Lower lobe of right lung (tissue), 2 donors: ENCODE measurements at regions not wholly inside any gene's neighbourhood (a gene's known extent, or its start where the extent isn't known, plus 50 kb on each side); places are given as distances from the start of the nearest gene placed in this dataset.

Experiments used
- ATAC-seq, 2 donors: fragments of 200-7000 bp; cut with Tn5 transposase; one replicate each; pipeline ENCODE4 v1.9.1; 2020 to 2022; ENCODE audit warnings: mild to moderate bottlenecking in 2 of 2, moderate library complexity in 2 of 2
- DNase-seq: peaks from one replicate; pipeline ENCODE4 v3.0.0-alpha.2; 2020
- H3K27ac ChIP-seq: fragments of 200-600 bp; one replicate; pipeline ENCODE4 v1.8.0; 2022
- H3K27me3 ChIP-seq: fragments of 200-600 bp; one replicate; pipeline ENCODE4 v1.8.0; 2022; ENCODE audit warnings: low read depth
- H3K36me3 ChIP-seq: fragments of 200-600 bp; one replicate; pipeline ENCODE4 v1.8.0; 2022; ENCODE audit warnings: mild to moderate bottlenecking
- H3K4me1 ChIP-seq: fragments of 200-600 bp; one replicate; pipeline ENCODE4 v1.8.0; 2022
- H3K4me3 ChIP-seq: fragments of 200-600 bp; one replicate; pipeline ENCODE4 v1.8.0; 2022; ENCODE audit warnings: mild to moderate bottlenecking
- H3K9me3 ChIP-seq: fragments of 200-600 bp; one replicate; pipeline ENCODE4 v1.8.0; 2022
- CTCF ChIP-seq: fragments of 200-600 bp; IDR thresholded peaks from one replicate; pipeline ENCODE4 v1.8.0; 2022; ENCODE audit warnings: antibody characterized with exemption, mild to moderate bottlenecking
- intact Hi-C: fragments of 100-400 bp; cut with DNase I; formaldehyde crosslinking; loops from one replicate; pipeline ENCODE4 v1.11.0; 2022
- donor health status: DM: no; HTN: yes; CAD: no; lungs with severe emphysema.

GRCh38 chr4:60432911-60433310 is 767.2 kb upstream of the ADGRL3 start:
- DNase-seq = no peak
- no peak for ATAC-seq

GRCh38 chr4:60443068-60443467 is 757.1 kb upstream of the ADGRL3 start:
- ATAC-seq = no peak
- H3K4me1 ChIP-seq = no peaks in the 10 kb centered on the region
- peaks cover 7% of the 10 kb centered on the region for H3K9me3 ChIP-seq
- DNase-seq = no peak
- H3K36me3 ChIP-seq = no peaks in the 10 kb centered on the region
- intact Hi-C loops = no loop called here
- H3K27me3 ChIP-seq = no peaks in the 10 kb centered on the region
- H3K4me3 ChIP-seq = no peak overlapping the region
- TF ChIP-seq CTCF = no peak
- no peak overlapping the region for H3K27ac ChIP-seq

More at GRCh38 chr4:60432911-60433310, 767.2 kb upstream of the ADGRL3 start:
- TF ChIP-seq CTCF = no peak
- Histone ChIP-seq H3K4me3 (no peak overlapping the region), H3K27ac (no peak overlapping the region), H3K27me3 (no peaks in the 10 kb centered on the region), H3K36me3 (no peaks in the 10 kb centered on the region), H3K9me3 (no peaks in the 10 kb centered on the region), H3K4me1 (no peaks in the 10 kb centered on the region)
- intact Hi-C loops = no loop called here

- DNase-seq = no peak
- no peak for TF ChIP-seq CTCF
- H3K9me3 ChIP-seq = peaks cover 7% of the 10 kb centered on the region
- H3K4me1 ChIP-seq = no peaks in the 10 kb centered on the region
- H3K27ac ChIP-seq = no peak overlapping the region
- no peaks in the 10 kb centered on the region for H3K36me3 ChIP-seq
- no peaks in the 10 kb centered on the region for H3K27me3 ChIP-seq
- intact Hi-C loops = no loop called here
- H3K4me3 ChIP-seq = no peak overlapping the region
- no peak for ATAC-seq
Measured at GRCh38 chr4:60443796-60444195, 756.3 kb upstream of the ADGRL3 start.

GRCh38 chr4:60450054-60450453 is 750.1 kb upstream of the ADGRL3 start:
- Histone ChIP-seq H3K9me3 (no peaks in the 10 kb centered on the region), H3K36me3 (no peaks in the 10 kb centered on the region), H3K27ac (no peak overlapping the region), H3K27me3 (no peaks in the 10 kb centered on the region), H3K4me3 (no peak overlapping the region), H3K4me1 (no peaks in the 10 kb centered on the region)
- TF ChIP-seq CTCF = no peak
- DNase-seq = no peak
- intact Hi-C loops = no loop called here
- ATAC-seq = no peak

- no peak for DNase-seq
- intact Hi-C loops = no loop called here
Measured at GRCh38 chr4:60452266-60452665, 747.9 kb upstream of the ADGRL3 start.

More at GRCh38 chr4:60452266-60452665, 747.9 kb upstream of the ADGRL3 start:
- no peaks in the 10 kb centered on the region for H3K27me3 ChIP-seq
- ATAC-seq = no peak
- H3K27ac ChIP-seq = no peak overlapping the region
- H3K9me3 ChIP-seq = no peaks in the 10 kb centered on the region
- no peaks in the 10 kb centered on the region for H3K4me1 ChIP-seq
- H3K36me3 ChIP-seq = no peaks in the 10 kb centered on the region
- no peak for TF ChIP-seq CTCF
- H3K4me3 ChIP-seq = no peak overlapping the region
